HEK293 (cell line): ENCODE measurements at regions not wholly inside any gene's neighbourhood (a gene's known extent, or its start where the extent isn't known, plus 50 kb on each side); places are given as distances from the start of the nearest gene placed in this dataset.

Source experiments
- CTCF ChIA-PET: fragments of 350-600 bp; formaldehyde crosslinking; extraction: SDS; loops from one replicate; lab custom pipeline; 2021; ENCODE audit warnings: antibody characterized with exemption; lab: Yijun Ruan, JAX
- POLR2A ChIA-PET: fragments of 300-600 bp; formaldehyde crosslinking; extraction: SDS; loops from one replicate; lab custom pipeline; 2020; ENCODE audit warnings: antibody characterized with exemption, inconsistent platforms; lab: Yijun Ruan, JAX
- H3K27ac ChIP-seq: fragments of 200-500 bp; sonication (Bioruptor generic); 2 replicates; pipeline ENCODE4 v1.5.1; 2014; ENCODE audit warnings: low read depth, low read length, control low read depth, inconsistent platforms; ENCODE audit errors: extremely low read depth
- H3K36me3 ChIP-seq, 2 experiments: fragments of 200-500 bp in 1 of 2; sonication (Bioruptor generic) in 1 of 2; 1 replicate in 1 of 2; 2 replicates in 1 of 2; pipeline ENCODE4 v1.5.1; 2014 to 2017; ENCODE audit warnings: inconsistent platforms in 2 of 2, low read length in 2 of 2; ENCODE audit not compliant: control insufficient read depth in 2 of 2, insufficient read depth in 1 of 2
- H3K4me1 ChIP-seq: fragments of 200-500 bp; sonication (Bioruptor generic); 2 replicates; pipeline ENCODE4 v1.5.1; 2014; ENCODE audit warnings: mild to moderate bottlenecking, low read length, inconsistent platforms; ENCODE audit not compliant: control insufficient read depth, insufficient read depth
- H3K4me3 ChIP-seq: 2 replicates; pipeline ENCODE4 v1.5.1; 2011; ENCODE audit warnings: low read depth, mild to moderate bottlenecking, control low read depth, low read length, moderate library complexity
- H3K9me3 ChIP-seq: fragments of 200-500 bp; sonication (Bioruptor generic); 2 replicates; pipeline ENCODE4 v1.5.1; 2014; ENCODE audit warnings: low read depth, low read length, inconsistent platforms; ENCODE audit not compliant: control insufficient read depth, insufficient read depth
- KLF1 ChIP-seq: fragments of 450-650 bp; formaldehyde crosslinking; IDR thresholded peaks from 2 replicates; pipeline ENCODE4 v1.5.1; 2016; ENCODE audit warnings: missing biosample characterization, missing genetic modification characterization
- RBAK ChIP-seq: fragments of 450-650 bp; formaldehyde crosslinking; IDR thresholded peaks from 2 replicates; pipeline ENCODE4 v1.5.1; 2016; ENCODE audit warnings: missing biosample characterization, missing genetic modification characterization
- SCRT1 ChIP-seq: fragments of 450-650 bp; formaldehyde crosslinking; IDR thresholded peaks from 2 replicates; pipeline ENCODE4 v1.5.1; 2016; ENCODE audit warnings: missing biosample characterization, missing genetic modification characterization, borderline replicate concordance
- TRIM28 ChIP-seq: IDR thresholded peaks from 2 replicates; pipeline ENCODE4 v1.6.1; 2011; ENCODE audit warnings: low read length, control low read depth, borderline replicate concordance
- ZBTB21 ChIP-seq: fragments of 450-650 bp; formaldehyde crosslinking; IDR thresholded peaks from 2 replicates; pipeline ENCODE4 v1.5.1; 2017; ENCODE audit warnings: missing biosample characterization, missing genetic modification characterization
- ZBTB48 ChIP-seq: fragments of 450-650 bp; formaldehyde crosslinking; IDR thresholded peaks from 2 replicates; pipeline ENCODE4 v1.5.1; 2016; ENCODE audit warnings: missing biosample characterization, missing genetic modification characterization
- ZFP3 ChIP-seq: fragments of 450-650 bp; formaldehyde crosslinking; IDR thresholded peaks from 2 replicates; pipeline ENCODE4 v1.5.1; 2016; ENCODE audit warnings: low read depth, missing biosample characterization, missing genetic modification characterization
- ZNF10 ChIP-seq: fragments of 450-650 bp; formaldehyde crosslinking; IDR thresholded peaks from 2 replicates; pipeline ENCODE4 v1.5.1; 2017; ENCODE audit warnings: missing biosample characterization, missing genetic modification characterization
- ZNF112 ChIP-seq: fragments of 450-650 bp; formaldehyde crosslinking; IDR thresholded peaks from 2 replicates; pipeline ENCODE4 v1.5.0; 2017; ENCODE audit warnings: missing biosample characterization, missing genetic modification characterization
- ZNF16 ChIP-seq: fragments of 450-650 bp; formaldehyde crosslinking; IDR thresholded peaks from 2 replicates; pipeline ENCODE4 v1.5.1; 2016; ENCODE audit warnings: low read depth, missing biosample characterization, missing genetic modification characterization
- ZNF211 ChIP-seq: fragments of 450-650 bp; formaldehyde crosslinking; IDR thresholded peaks from 2 replicates; pipeline ENCODE4 v1.5.1; 2016; ENCODE audit warnings: low read depth, missing biosample characterization, missing genetic modification characterization
- ZNF350 ChIP-seq: fragments of 450-650 bp; formaldehyde crosslinking; IDR thresholded peaks from 2 replicates; pipeline ENCODE4 v1.5.0; 2017; ENCODE audit warnings: missing biosample characterization, mild to moderate bottlenecking, missing genetic modification characterization
- ZNF354C ChIP-seq: fragments of 450-650 bp; formaldehyde crosslinking; IDR thresholded peaks from 2 replicates; pipeline ENCODE4 v1.5.1; 2016; ENCODE audit warnings: missing biosample characterization, missing genetic modification characterization, low read depth, borderline replicate concordance
- ZNF404 ChIP-seq: fragments of 450-650 bp; formaldehyde crosslinking; IDR thresholded peaks from 2 replicates; pipeline ENCODE4 v1.5.1; 2017; ENCODE audit warnings: missing biosample characterization, missing genetic modification characterization
- ZNF48 ChIP-seq: fragments of 450-650 bp; formaldehyde crosslinking; IDR thresholded peaks from 2 replicates; pipeline ENCODE4 v1.5.1; 2016; ENCODE audit warnings: missing biosample characterization, missing genetic modification characterization
- ZNF510 ChIP-seq: fragments of 450-650 bp; formaldehyde crosslinking; IDR thresholded peaks from 2 replicates; pipeline ENCODE4 v1.5.1; 2018; ENCODE audit warnings: mild to moderate bottlenecking, missing genetic modification characterization, missing biosample characterization; ENCODE audit not compliant: insufficient replicate concordance
- ZNF664 ChIP-seq: fragments of 450-650 bp; formaldehyde crosslinking; IDR thresholded peaks from 2 replicates; pipeline ENCODE4 v1.5.1; 2016; ENCODE audit warnings: missing biosample characterization, missing genetic modification characterization
- ZNF677 ChIP-seq: fragments of 450-650 bp; IDR thresholded peaks from 2 replicates; pipeline ENCODE4 v1.5.0; 2018; ENCODE audit warnings: missing biosample characterization, mild to moderate bottlenecking, missing genetic modification characterization, moderate library complexity
- ZNF785 ChIP-seq: fragments of 450-650 bp; formaldehyde crosslinking; IDR thresholded peaks from 2 replicates; pipeline ENCODE4 v1.5.1; 2016; ENCODE audit warnings: missing biosample characterization, missing genetic modification characterization
- ZNF791 ChIP-seq: fragments of 450-650 bp; formaldehyde crosslinking; IDR thresholded peaks from 2 replicates; pipeline ENCODE4 v1.5.1; 2016; ENCODE audit warnings: missing biosample characterization, missing genetic modification characterization
- TF ChIP-seq, protein P1 (sequence below): fragments of 450-650 bp; formaldehyde crosslinking; IDR thresholded peaks from 2 replicates; pipeline ENCODE4 v1.5.1; 2016; ENCODE audit warnings: missing biosample characterization, missing genetic modification characterization
- TF ChIP-seq, protein P2 (sequence below): fragments of 450-650 bp; formaldehyde crosslinking; IDR thresholded peaks from 2 replicates; pipeline ENCODE4 v1.5.1; 2017; ENCODE audit warnings: missing biosample characterization, missing genetic modification characterization
- TF ChIP-seq, protein P3 (sequence below): fragments of 450-650 bp; formaldehyde crosslinking; IDR thresholded peaks from 2 replicates; pipeline ENCODE4 v1.5.1; 2017; ENCODE audit warnings: missing biosample characterization, missing genetic modification characterization
- TF ChIP-seq, protein P4 (sequence below): fragments of 450-650 bp; formaldehyde crosslinking; IDR thresholded peaks from 2 replicates; pipeline ENCODE4 v1.5.1; 2016; ENCODE audit warnings: missing biosample characterization, missing genetic modification characterization
- TF ChIP-seq, protein P5 (sequence below): fragments of 450-650 bp; formaldehyde crosslinking; IDR thresholded peaks from 2 replicates; pipeline ENCODE4 v1.5.1; 2016; ENCODE audit warnings: missing biosample characterization, missing genetic modification characterization, low read depth
- TF ChIP-seq, protein P6 (sequence below): fragments of 450-650 bp; formaldehyde crosslinking; IDR thresholded peaks from 2 replicates; pipeline ENCODE4 v1.5.1; 2016; ENCODE audit warnings: missing biosample characterization, missing genetic modification characterization
- TF ChIP-seq, protein P7 (sequence below): fragments of 450-650 bp; formaldehyde crosslinking; IDR thresholded peaks from 2 replicates; pipeline ENCODE4 v1.5.1; 2016; ENCODE audit warnings: missing biosample characterization, missing genetic modification characterization

DNA sequence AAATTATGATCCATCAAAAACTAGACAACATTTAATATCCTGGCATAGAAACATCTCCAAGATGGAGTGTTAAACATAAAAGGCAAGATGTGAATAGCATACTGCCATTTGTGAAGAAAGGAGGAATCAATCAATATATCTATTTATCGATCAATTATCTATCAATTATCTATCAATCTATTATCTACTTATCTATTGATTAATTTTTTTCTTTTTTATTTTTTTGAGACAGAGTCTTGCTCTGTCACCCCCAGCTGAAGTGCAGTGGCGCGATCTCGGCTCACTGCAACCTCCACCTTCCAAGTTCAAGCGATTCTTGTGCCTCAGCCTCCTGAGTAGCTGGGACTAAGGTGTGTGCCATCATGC is 117.0 kb upstream of the RFLNA start:
- POLR2A ChIA-PET: no interaction called here
- Histone ChIP-seq H3K27ac (no peak overlapping the region), H3K36me3 (no peaks in the 10 kb centered on the region), H3K9me3 (no peaks in the 10 kb centered on the region), H3K4me1 (no peaks in the 10 kb centered on the region), H3K4me3 (no peak overlapping the region)
- CTCF ChIA-PET: interaction anchor here (0.6 kb wide), 1 partner anchor 238 kb away, joined by 3 read pairs; no protein-coding TSS in a partner anchor
- TF ChIP-seq ZBTB21 (no peak), ZNF10 (no peak), ZFP3 (no peak), ZNF354C (tag by site-specific recombination) (no peak), ZNF785 (tag by site-specific recombination) (no peak), SCRT1 (tag by site-specific recombination) (no peak), ZNF677 (tag by site-specific recombination) (no peak), KLF1 (tag by site-specific recombination) (no peak), TRIM28 (no peak)
- TF ChIP-seq, protein P1, sequence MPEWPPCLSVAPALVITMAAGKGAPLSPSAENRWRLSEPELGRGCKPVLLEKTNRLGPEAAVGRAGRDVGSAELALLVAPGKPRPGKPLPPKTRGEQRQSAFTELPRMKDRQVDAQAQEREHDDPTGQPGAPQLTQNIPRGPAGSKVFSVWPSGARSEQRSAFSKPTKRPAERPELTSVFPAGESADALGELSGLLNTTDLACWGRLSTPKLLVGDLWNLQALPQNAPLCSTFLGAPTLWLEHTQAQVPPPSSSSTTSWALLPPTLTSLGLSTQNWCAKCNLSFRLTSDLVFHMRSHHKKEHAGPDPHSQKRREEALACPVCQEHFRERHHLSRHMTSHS: no peak
- TF ChIP-seq, protein P2, sequence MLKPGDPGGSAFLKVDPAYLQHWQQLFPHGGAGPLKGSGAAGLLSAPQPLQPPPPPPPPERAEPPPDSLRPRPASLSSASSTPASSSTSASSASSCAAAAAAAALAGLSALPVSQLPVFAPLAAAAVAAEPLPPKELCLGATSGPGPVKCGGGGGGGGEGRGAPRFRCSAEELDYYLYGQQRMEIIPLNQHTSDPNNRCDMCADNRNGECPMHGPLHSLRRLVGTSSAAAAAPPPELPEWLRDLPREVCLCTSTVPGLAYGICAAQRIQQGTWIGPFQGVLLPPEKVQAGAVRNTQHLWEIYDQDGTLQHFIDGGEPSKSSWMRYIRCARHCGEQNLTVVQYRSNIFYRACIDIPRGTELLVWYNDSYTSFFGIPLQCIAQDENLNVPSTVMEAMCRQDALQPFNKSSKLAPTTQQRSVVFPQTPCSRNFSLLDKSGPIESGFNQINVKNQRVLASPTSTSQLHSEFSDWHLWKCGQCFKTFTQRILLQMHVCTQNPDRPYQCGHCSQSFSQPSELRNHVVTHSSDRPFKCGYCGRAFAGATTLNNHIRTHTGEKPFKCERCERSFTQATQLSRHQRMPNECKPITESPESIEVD (tag by site-specific recombination): no peak
- TF ChIP-seq, protein P3, sequence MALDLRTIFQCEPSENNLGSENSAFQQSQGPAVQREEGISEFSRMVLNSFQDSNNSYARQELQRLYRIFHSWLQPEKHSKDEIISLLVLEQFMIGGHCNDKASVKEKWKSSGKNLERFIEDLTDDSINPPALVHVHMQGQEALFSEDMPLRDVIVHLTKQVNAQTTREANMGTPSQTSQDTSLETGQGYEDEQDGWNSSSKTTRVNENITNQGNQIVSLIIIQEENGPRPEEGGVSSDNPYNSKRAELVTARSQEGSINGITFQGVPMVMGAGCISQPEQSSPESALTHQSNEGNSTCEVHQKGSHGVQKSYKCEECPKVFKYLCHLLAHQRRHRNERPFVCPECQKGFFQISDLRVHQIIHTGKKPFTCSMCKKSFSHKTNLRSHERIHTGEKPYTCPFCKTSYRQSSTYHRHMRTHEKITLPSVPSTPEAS (tag by site-specific recombination): no peak
- TF ChIP-seq, protein P4, sequence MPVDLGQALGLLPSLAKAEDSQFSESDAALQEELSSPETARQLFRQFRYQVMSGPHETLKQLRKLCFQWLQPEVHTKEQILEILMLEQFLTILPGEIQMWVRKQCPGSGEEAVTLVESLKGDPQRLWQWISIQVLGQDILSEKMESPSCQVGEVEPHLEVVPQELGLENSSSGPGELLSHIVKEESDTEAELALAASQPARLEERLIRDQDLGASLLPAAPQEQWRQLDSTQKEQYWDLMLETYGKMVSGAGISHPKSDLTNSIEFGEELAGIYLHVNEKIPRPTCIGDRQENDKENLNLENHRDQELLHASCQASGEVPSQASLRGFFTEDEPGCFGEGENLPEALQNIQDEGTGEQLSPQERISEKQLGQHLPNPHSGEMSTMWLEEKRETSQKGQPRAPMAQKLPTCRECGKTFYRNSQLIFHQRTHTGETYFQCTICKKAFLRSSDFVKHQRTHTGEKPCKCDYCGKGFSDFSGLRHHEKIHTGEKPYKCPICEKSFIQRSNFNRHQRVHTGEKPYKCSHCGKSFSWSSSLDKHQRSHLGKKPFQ (tag by site-specific recombination): no peak
- TF ChIP-seq, all 188 proteins: peak for 0

DNA sequence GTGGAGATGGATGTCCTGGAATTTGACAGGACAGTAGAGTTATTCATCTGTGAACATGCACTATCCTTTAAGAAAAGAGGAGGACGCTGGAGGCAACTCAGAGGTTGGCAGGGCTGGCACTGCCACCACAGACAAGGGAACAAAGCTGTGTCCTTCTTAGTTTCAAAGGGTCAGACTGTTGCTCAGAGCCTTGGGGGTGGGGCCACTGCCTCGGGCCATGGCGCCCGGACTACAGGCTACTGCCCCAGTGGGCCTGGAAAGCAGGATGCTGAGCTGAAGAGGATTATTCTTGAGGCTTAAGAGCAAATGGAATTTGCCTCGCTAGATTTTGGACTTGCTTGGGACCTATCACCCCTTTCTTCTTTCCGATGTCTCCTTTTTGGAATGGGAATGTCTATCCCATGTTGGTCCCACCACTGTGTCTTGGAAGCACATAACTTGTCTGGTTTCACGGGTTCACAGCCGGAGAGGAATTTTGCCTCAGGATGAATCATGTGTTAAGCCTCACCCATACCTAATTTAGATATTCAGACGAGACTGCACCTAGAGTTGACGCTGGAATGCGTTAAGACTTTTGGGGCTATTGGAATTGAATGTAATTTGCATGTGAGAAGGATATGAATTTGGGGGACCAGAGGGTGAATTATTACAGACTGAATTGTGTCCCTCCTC is 114.8 kb upstream of the RFLNA start:
- POLR2A ChIA-PET: no interaction called here
- no peak overlapping the region for H3K27ac ChIP-seq
- no peaks in the 10 kb centered on the region for H3K9me3 ChIP-seq
- no peak overlapping the region for H3K4me3 ChIP-seq
- H3K36me3 ChIP-seq: no peaks in the 10 kb centered on the region
- CTCF ChIA-PET: no interaction called here
- H3K4me1 ChIP-seq: no peaks in the 10 kb centered on the region
- no peak for TF ChIP-seq ZNF112
- TF ChIP-seq ZNF510 (tag by site-specific recombination): no peak
- TF ChIP-seq, protein P5, sequence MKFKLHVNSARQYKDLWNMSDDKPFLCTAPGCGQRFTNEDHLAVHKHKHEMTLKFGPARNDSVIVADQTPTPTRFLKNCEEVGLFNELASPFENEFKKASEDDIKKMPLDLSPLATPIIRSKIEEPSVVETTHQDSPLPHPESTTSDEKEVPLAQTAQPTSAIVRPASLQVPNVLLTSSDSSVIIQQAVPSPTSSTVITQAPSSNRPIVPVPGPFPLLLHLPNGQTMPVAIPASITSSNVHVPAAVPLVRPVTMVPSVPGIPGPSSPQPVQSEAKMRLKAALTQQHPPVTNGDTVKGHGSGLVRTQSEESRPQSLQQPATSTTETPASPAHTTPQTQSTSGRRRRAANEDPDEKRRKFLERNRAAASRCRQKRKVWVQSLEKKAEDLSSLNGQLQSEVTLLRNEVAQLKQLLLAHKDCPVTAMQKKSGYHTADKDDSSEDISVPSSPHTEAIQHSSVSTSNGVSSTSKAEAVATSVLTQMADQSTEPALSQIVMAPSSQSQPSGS (tag by site-specific recombination): no peak
- TF ChIP-seq ZNF791 (tag by site-specific recombination): no peak
- TF ChIP-seq ZNF350 (tag by site-specific recombination): no peak
- TF ChIP-seq ZNF211: no peak
- TF ChIP-seq, protein P6, sequence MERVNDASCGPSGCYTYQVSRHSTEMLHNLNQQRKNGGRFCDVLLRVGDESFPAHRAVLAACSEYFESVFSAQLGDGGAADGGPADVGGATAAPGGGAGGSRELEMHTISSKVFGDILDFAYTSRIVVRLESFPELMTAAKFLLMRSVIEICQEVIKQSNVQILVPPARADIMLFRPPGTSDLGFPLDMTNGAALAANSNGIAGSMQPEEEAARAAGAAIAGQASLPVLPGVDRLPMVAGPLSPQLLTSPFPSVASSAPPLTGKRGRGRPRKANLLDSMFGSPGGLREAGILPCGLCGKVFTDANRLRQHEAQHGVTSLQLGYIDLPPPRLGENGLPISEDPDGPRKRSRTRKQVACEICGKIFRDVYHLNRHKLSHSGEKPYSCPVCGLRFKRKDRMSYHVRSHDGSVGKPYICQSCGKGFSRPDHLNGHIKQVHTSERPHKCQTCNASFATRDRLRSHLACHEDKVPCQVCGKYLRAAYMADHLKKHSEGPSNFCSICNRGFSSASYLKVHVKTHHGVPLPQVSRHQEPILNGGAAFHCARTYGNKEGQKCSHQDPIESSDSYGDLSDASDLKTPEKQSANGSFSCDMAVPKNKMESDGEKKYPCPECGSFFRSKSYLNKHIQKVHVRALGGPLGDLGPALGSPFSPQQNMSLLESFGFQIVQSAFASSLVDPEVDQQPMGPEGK (tag by site-specific recombination): no peak
- no peak for TF ChIP-seq ZNF404 (tag by site-specific recombination)
- TF ChIP-seq, protein P7, sequence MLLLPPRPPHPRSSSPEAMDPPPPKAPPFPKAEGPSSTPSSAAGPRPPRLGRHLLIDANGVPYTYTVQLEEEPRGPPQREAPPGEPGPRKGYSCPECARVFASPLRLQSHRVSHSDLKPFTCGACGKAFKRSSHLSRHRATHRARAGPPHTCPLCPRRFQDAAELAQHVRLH: no peak
- TF ChIP-seq ZNF785 (tag by site-specific recombination): no peak
- no peak for TF ChIP-seq ZNF664
- no peak for TF ChIP-seq RBAK (tag by site-specific recombination)
- TF ChIP-seq ZNF48 (tag by site-specific recombination): no peak
- no peak for TF ChIP-seq ZNF16 (tag by site-specific recombination)
- no peak for TF ChIP-seq ZBTB48 (tag by site-specific recombination)
